HepG2 (cell line): ENCODE measurements at regions not wholly inside any gene's neighbourhood (a gene's known extent, or its start where the extent isn't known, plus 50 kb on each side); places are given as distances from the start of the nearest gene placed in this dataset.

Experiments
- ATAC-seq: fragments of 200-7000 bp; cut with Tn5 transposase; 3 replicates; pipeline ENCODE4 v1.9.1; 2020; ENCODE audit warnings: mild to moderate bottlenecking, moderate library complexity
- BruUV-seq: library from RNA; stranded (reverse); fragments of 400-500 nt; replicated peaks from 2 replicates; lab custom pipeline; 2021; lab: Mats Ljungman, UMichigan
- CTCF ChIA-PET: fragments of 300-600 bp; formaldehyde crosslinking; extraction: SDS; loops from one replicate; lab custom pipeline; 2021; ENCODE audit warnings: low total read pairs, inconsistent platforms, low intra/inter-chr PET ratio; lab: Yijun Ruan, JAX
- POLR2A ChIA-PET: fragments of 350-600 bp; sonication (Branson Sonifier 250); formaldehyde crosslinking; loops from one replicate; lab custom pipeline; 2020; ENCODE audit warnings: antibody characterized with exemption, inconsistent platforms; lab: Yijun Ruan, JAX
- DNase-seq: peaks from one replicate; pipeline ENCODE4 v3.0.0-alpha.2; 2015; ENCODE audit warnings: low spot score
- FAIRE-seq: peaks from 3 replicates; lab custom pipeline; 2011; peaks lifted over from hg19 to GRCh38; lab: Jason Lieb, UNC
- H2AFZ ChIP-seq: one replicate; pipeline ENCODE4 v1.6.1; 2011; ENCODE audit warnings: low read length, inconsistent platforms
- H3K27ac ChIP-seq: fragments of 300-600 bp; 3 replicates; pipeline ENCODE4 v1.8.0; 2011; ENCODE audit warnings: mixed run types, mild to moderate bottlenecking, mixed read lengths, low read length, inconsistent platforms; ENCODE audit not compliant: insufficient read depth; ENCODE audit errors: extremely low read length
- H3K27me3 ChIP-seq, 2 experiments: fragments of 200-600 bp in 1 of 2; 2 replicates in 1 of 2; 3 replicates in 1 of 2; pipeline versions ENCODE4 v1.6.0 to v1.8.0; 2011; ENCODE audit warnings: low read length in 2 of 2, mild to moderate bottlenecking in 2 of 2, moderate library complexity in 2 of 2, inconsistent platforms in 1 of 2; ENCODE audit not compliant: insufficient read depth in 2 of 2, control insufficient read depth in 1 of 2
- H3K36me3 ChIP-seq, 2 experiments: fragments of 200-600 bp in 1 of 2; replicated peaks in 1 of 2; 2 replicates in 1 of 2; 3 replicates in 1 of 2; pipeline versions ENCODE4 v1.5.1 to v1.8.0; 2011; ENCODE audit warnings: low read length in 2 of 2, inconsistent platforms in 1 of 2; ENCODE audit not compliant: insufficient read depth in 2 of 2, control insufficient read depth in 1 of 2
- H3K4me1 ChIP-seq: 2 replicates; pipeline ENCODE4 v1.5.1; 2012; ENCODE audit warnings: low read length, inconsistent platforms; ENCODE audit not compliant: insufficient read depth
- H3K4me2 ChIP-seq: 2 replicates; pipeline ENCODE4 v1.6.0; 2011; ENCODE audit warnings: low read depth, low read length, inconsistent platforms
- H3K4me3 ChIP-seq, 3 experiments: fragments of 200-600 bp in 1 of 3; sonication (generic), shearing (Covaris generic) in 1 of 3; replicated peaks in 1 of 3; 2 replicates each; pipeline ENCODE4 v1.5.1; 2011 to 2016; ENCODE audit warnings: low read length in 3 of 3, inconsistent platforms in 2 of 3, low read depth in 2 of 3, mild to moderate bottlenecking in 2 of 3, control low read depth in 1 of 3, mixed read lengths in 1 of 3; ENCODE audit not compliant: insufficient read depth in 1 of 3
- H3K79me2 ChIP-seq: one replicate; pipeline ENCODE4 v1.6.1; 2011; ENCODE audit warnings: low read length, inconsistent platforms; ENCODE audit not compliant: insufficient read depth
- H3K9ac ChIP-seq: 2 replicates; pipeline ENCODE4 v1.6.0; 2011; ENCODE audit warnings: mild to moderate bottlenecking, low read depth, low read length, inconsistent platforms; ENCODE audit not compliant: insufficient read depth
- H3K9me3 ChIP-seq: 2 replicates; pipeline ENCODE4 v1.5.1; 2012; ENCODE audit warnings: mild to moderate bottlenecking, low read length
- H4K20me1 ChIP-seq: 2 replicates; pipeline ENCODE4 v1.6.0; 2011; ENCODE audit warnings: inconsistent platforms, mild to moderate bottlenecking, low read length, moderate library complexity; ENCODE audit not compliant: insufficient read depth
- CBX5 ChIP-seq: sonication (generic); formaldehyde crosslinking; IDR thresholded peaks from 2 replicates; pipeline ENCODE4 v1.4.0; 2020; ENCODE audit warnings: missing genetic modification reagents, borderline replicate concordance
- DPF2 ChIP-seq: sonication (generic); formaldehyde crosslinking; IDR thresholded peaks from 2 replicates; pipeline ENCODE4 v1.4.0; 2020; ENCODE audit warnings: mild to moderate bottlenecking, low read depth, missing genetic modification reagents, borderline replicate concordance
- STAT5B ChIP-seq: sonication (generic); formaldehyde crosslinking; IDR thresholded peaks from 2 replicates; pipeline ENCODE4 v1.4.0; 2020; ENCODE audit warnings: missing genetic modification reagents
- TAF1 ChIP-seq: sonication (generic); formaldehyde crosslinking; IDR thresholded peaks from 2 replicates; pipeline ENCODE4 v1.4.0; 2020; ENCODE audit warnings: missing genetic modification reagents
- TBX3 ChIP-seq: fragments of 450-650 bp; IDR thresholded peaks from 2 replicates; pipeline ENCODE4 v1.6.1; 2017; ENCODE audit warnings: antibody characterized with exemption, mild to moderate bottlenecking, inconsistent platforms, borderline replicate concordance
- ZKSCAN8 ChIP-seq: IDR thresholded peaks from 2 replicates; pipeline ENCODE4 v1.6.1; 2016; ENCODE audit warnings: borderline replicate concordance, missing genetic modification reagents, missing compliant biosample characterization
- ZNF17 ChIP-seq: sonication (generic); formaldehyde crosslinking; IDR thresholded peaks from 2 replicates; pipeline ENCODE4 v1.5.0; 2020; ENCODE audit warnings: mild to moderate bottlenecking, missing genetic modification reagents
- ZNF180 ChIP-seq: sonication (generic); formaldehyde crosslinking; IDR thresholded peaks from 2 replicates; pipeline ENCODE4 v1.4.0; 2020; ENCODE audit warnings: low read depth, missing genetic modification reagents, borderline replicate concordance
- ZNF296 ChIP-seq: sonication (generic); formaldehyde crosslinking; conservative IDR thresholded peaks from 2 replicates; pipeline ENCODE4 v1.5.0; 2020; ENCODE audit warnings: mild to moderate bottlenecking, missing genetic modification reagents
- ZNF441 ChIP-seq: sonication (generic); formaldehyde crosslinking; IDR thresholded peaks from 2 replicates; pipeline ENCODE4 v1.7.0; 2021; ENCODE audit warnings: missing genetic modification reagents, borderline replicate concordance
- ZNF572 ChIP-seq: sonication (generic); formaldehyde crosslinking; IDR thresholded peaks from 2 replicates; pipeline ENCODE4 v1.5.1; 2020; ENCODE audit warnings: mild to moderate bottlenecking, missing genetic modification reagents
- ZNF598 ChIP-seq: sonication (generic); formaldehyde crosslinking; IDR thresholded peaks from 2 replicates; pipeline ENCODE4 v1.5.1; 2020; ENCODE audit warnings: mild to moderate bottlenecking, missing genetic modification reagents, borderline replicate concordance
- ZNF629 ChIP-seq: sonication (generic); formaldehyde crosslinking; conservative IDR thresholded peaks from 2 replicates; pipeline ENCODE4 v1.5.0; 2020; ENCODE audit warnings: missing genetic modification reagents
- ZSCAN21 ChIP-seq: sonication (generic); formaldehyde crosslinking; IDR thresholded peaks from 2 replicates; pipeline ENCODE4 v1.8.0; 2022; ENCODE audit warnings: mild to moderate bottlenecking, missing genetic modification reagents, moderate library complexity, borderline replicate concordance
- WGBS: methylation state at CpG from one replicate; pipeline ENCODE4 v1.1.6; 2017; ENCODE audit warnings: low lambda C conversion rate; 5-methylcytosine and 5-hydroxymethylcytosine counted together
- in situ Hi-C: cut with HindIII; loops from 2 replicates; pipeline ENCODE4 v1.10.0; 2017; ENCODE audit warnings: low pct_unique_long_range_greater_than_20kb; ENCODE audit not compliant: extremely low pct_ligation_motif_present
- intact Hi-C: fragments of 100-400 bp; cut with micrococcal nuclease; formaldehyde crosslinking; loops from one replicate; pipeline ENCODE4 v1.10.0; 2022; ENCODE audit not compliant: unreplicated experiment
- TF ChIP-seq, protein P1 (sequence below): sonication (generic); formaldehyde crosslinking; IDR thresholded peaks from 2 replicates; pipeline ENCODE4 v1.8.0; 2022; ENCODE audit warnings: missing genetic modification reagents, mild to moderate bottlenecking, moderate library complexity, borderline replicate concordance
- TF ChIP-seq, protein P2 (sequence below): IDR thresholded peaks from 2 replicates; pipeline ENCODE4 v1.4.0; 2020; ENCODE audit warnings: mild to moderate bottlenecking, missing genetic modification reagents

DNA sequence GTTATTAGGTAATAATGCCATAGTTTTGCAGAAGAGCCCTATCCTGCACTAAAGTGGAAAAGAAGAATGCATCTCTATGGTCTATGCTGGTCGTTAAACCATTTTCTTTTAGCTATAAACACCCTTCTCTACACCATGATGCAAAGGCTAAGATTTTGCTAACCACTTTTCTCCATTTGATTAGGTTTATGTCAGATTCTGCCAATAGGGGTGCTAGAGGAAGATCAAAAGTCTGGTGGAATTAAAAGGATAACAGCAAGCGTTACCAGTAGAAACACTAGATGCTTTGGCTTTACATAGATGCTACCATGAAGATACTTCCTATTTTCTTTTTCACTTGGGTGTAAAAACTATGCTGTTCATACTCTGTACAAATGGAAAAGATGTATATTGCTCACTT is 669.8 kb upstream of the ARPP21 start:
- Histone ChIP-seq H2AFZ (no peak overlapping the region), H3K79me2 (no peaks in the 10 kb centered on the region), H3K27ac (no peak overlapping the region), H3K4me1 (no peaks in the 10 kb centered on the region), H3K9me3 (peaks cover 44% of the 10 kb centered on the region), H3K27me3 (no peaks in the 10 kb centered on the region), H4K20me1 (no peaks in the 10 kb centered on the region), H3K9ac (no peak overlapping the region), H3K4me3 (no peak overlapping the region), H3K36me3 (no peaks in the 10 kb centered on the region), H3K4me2 (no peak overlapping the region)
- in situ Hi-C loops (no loop called here), intact Hi-C loops (no loop called here)
- no TSS peak for BruUV-seq
- ChIA-PET CTCF (no interaction called here), POLR2A (no interaction called here)
- ATAC-seq (no peak), FAIRE-seq (no peak), DNase-seq (no peak)
- WGBS: 29% methylated on average over 2 of the region's 2 CpGs
- TF ChIP-seq ZSCAN21 (no peak), ZNF598 (CRISPR knock-in tag) (no peak), ZKSCAN8 (CRISPR knock-in tag) (no peak), ZNF441 (no peak), DPF2 (CRISPR knock-in tag) (no peak), CBX5 (CRISPR knock-in tag) (no peak), ZNF629 (CRISPR knock-in tag) (no peak), ZNF17 (no peak), TAF1 (no peak)

- no TSS peak for BruUV-seq
- FAIRE-seq (no peak), DNase-seq (no peak), ATAC-seq (no peak)
- peaks cover 38% of the 10 kb centered on the region for H3K9me3 ChIP-seq
- no peak overlapping the region for H3K4me2 ChIP-seq
- H3K27ac ChIP-seq: no peak overlapping the region
- H3K4me1 ChIP-seq: no peaks in the 10 kb centered on the region
- H3K79me2 ChIP-seq: no peaks in the 10 kb centered on the region
- H3K27me3 ChIP-seq: no peaks in the 10 kb centered on the region
- H3K36me3 ChIP-seq: no peaks in the 10 kb centered on the region
- no peak overlapping the region for H3K4me3 ChIP-seq
- no peak overlapping the region for H2AFZ ChIP-seq
- CTCF ChIA-PET: no interaction called here
- in situ Hi-C loops (no loop called here), intact Hi-C loops (no loop called here)
- no peak overlapping the region for H3K9ac ChIP-seq
- no peaks in the 10 kb centered on the region for H4K20me1 ChIP-seq
- POLR2A ChIA-PET: no interaction called here
- TF ChIP-seq, protein P1, sequence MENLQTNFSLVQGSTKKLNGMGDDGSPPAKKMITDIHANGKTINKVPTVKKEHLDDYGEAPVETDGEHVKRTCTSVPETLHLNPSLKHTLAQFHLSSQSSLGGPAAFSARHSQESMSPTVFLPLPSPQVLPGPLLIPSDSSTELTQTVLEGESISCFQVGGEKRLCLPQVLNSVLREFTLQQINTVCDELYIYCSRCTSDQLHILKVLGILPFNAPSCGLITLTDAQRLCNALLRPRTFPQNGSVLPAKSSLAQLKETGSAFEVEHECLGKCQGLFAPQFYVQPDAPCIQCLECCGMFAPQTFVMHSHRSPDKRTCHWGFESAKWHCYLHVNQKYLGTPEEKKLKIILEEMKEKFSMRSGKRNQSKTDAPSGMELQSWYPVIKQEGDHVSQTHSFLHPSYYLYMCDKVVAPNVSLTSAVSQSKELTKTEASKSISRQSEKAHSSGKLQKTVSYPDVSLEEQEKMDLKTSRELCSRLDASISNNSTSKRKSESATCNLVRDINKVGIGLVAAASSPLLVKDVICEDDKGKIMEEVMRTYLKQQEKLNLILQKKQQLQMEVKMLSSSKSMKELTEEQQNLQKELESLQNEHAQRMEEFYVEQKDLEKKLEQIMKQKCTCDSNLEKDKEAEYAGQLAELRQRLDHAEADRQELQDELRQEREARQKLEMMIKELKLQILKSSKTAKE (CRISPR knock-in tag): no peak
- TF ChIP-seq, protein P2, sequence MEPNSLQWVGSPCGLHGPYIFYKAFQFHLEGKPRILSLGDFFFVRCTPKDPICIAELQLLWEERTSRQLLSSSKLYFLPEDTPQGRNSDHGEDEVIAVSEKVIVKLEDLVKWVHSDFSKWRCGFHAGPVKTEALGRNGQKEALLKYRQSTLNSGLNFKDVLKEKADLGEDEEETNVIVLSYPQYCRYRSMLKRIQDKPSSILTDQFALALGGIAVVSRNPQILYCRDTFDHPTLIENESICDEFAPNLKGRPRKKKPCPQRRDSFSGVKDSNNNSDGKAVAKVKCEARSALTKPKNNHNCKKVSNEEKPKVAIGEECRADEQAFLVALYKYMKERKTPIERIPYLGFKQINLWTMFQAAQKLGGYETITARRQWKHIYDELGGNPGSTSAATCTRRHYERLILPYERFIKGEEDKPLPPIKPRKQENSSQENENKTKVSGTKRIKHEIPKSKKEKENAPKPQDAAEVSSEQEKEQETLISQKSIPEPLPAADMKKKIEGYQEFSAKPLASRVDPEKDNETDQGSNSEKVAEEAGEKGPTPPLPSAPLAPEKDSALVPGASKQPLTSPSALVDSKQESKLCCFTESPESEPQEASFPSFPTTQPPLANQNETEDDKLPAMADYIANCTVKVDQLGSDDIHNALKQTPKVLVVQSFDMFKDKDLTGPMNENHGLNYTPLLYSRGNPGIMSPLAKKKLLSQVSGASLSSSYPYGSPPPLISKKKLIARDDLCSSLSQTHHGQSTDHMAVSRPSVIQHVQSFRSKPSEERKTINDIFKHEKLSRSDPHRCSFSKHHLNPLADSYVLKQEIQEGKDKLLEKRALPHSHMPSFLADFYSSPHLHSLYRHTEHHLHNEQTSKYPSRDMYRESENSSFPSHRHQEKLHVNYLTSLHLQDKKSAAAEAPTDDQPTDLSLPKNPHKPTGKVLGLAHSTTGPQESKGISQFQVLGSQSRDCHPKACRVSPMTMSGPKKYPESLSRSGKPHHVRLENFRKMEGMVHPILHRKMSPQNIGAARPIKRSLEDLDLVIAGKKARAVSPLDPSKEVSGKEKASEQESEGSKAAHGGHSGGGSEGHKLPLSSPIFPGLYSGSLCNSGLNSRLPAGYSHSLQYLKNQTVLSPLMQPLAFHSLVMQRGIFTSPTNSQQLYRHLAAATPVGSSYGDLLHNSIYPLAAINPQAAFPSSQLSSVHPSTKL: no peak
- TF ChIP-seq TBX3 (no peak), ZNF180 (no peak), ZNF296 (CRISPR knock-in tag) (no peak), ZNF572 (CRISPR knock-in tag) (no peak), STAT5B (no peak)
Observed at GRCh38 chr3:34972481-34972880, 666.8 kb upstream of the ARPP21 start.
